Pancreas (tissue), 10 donors: ENCODE measurements at regions not wholly inside any gene's neighbourhood (a gene's known extent, or its start where the extent isn't known, plus 50 kb on each side); places are given as distances from the start of the nearest gene placed in this dataset.

ENCODE experiments used
- ATAC-seq, 4 donors: fragments of 200-7000 bp; cut with Tn5 transposase; one replicate each; pipeline versions ENCODE4 v1.8.0 to v1.9.1; 2020; ENCODE audit warnings: mild to moderate bottlenecking in 4 of 4, moderate library complexity in 4 of 4
- DNase-seq, 6 donors: peaks; one replicate each; pipeline ENCODE4 v3.0.0-alpha.2; 2020
- FAIRE-seq: peaks from 2 replicates; lab custom pipeline; 2012; peaks lifted over from hg19 to GRCh38; lab: Jason Lieb, UNC
- H3K27ac ChIP-seq, 4 donors: fragments of 200-600 bp; sonication (generic); 1 replicate in 3 of 4; 2 replicates in 1 of 4; pipeline versions ENCODE4 v1.5.0 to v1.8.0; 2020
- H3K27me3 ChIP-seq, 4 donors: fragments of 200-600 bp; one replicate each; pipeline ENCODE4 v1.8.0; 2021
- H3K36me3 ChIP-seq, 3 donors: fragments of 200-600 bp; sonication (generic) in 1 of 3; one replicate each; pipeline versions ENCODE4 v1.5.0 to v1.8.0; 2020 to 2021
- H3K4me1 ChIP-seq, 3 donors: fragments of 200-600 bp; one replicate each; pipeline ENCODE4 v1.8.0; 2021
- H3K4me3 ChIP-seq, 4 donors: fragments of 200-600 bp; sonication (generic) in 2 of 4; one replicate each; pipeline versions ENCODE4 v1.5.0 to v1.8.0; 2020 to 2021
- H3K9me3 ChIP-seq, 4 donors: fragments of 200-600 bp; one replicate each; pipeline ENCODE4 v1.8.0; 2021
- CTCF ChIP-seq, 4 donors: fragments of 200-600 bp; sonication (generic) in 3 of 4; IDR thresholded peaks; one replicate each; pipeline versions ENCODE4 v1.5.0 to v1.8.0; 2021; ENCODE audit warnings: antibody characterized with exemption in 4 of 4
- WGBS, 2 donors: extraction: QIAGEN DNeasy Blood & Tissue Kit; methylation state at CpG; one replicate each; pipeline ENCODE4 v1.1.7; 2013; 5-methylcytosine and 5-hydroxymethylcytosine counted together
- intact Hi-C, 3 donors: fragments of 100-400 bp; cut with DNase I; formaldehyde crosslinking; loops; one replicate each; pipeline versions ENCODE4 v1.11.1 to v1.14.2; 2022
- donor health status: healthy with polysubstance abuse.
- donor health status: DM: no; HTN: no; CAD: no; lungs with moderate emphysema.
- donor health status: DM: no; HTN: no; CAD: no.
- donor health status: control.
- donor health status: control.
- donor health status: Bipolar disorder and iron deficiency.
- donor health status: DM: yes; HTN: yes; CAD: no.
- donor health status: DM: no; HTN: no; CAD: no.
- donor health status: DM: no; HTN: no; CAD: no.
- donor health status: DM: yes; HTN: yes; CAD: no.

- Histone ChIP-seq H3K9me3 (no peaks in the 10 kb centered on the region), H3K27ac (peak overlapping the region in 3 of 4 donors; percentile 7 to 69 (median 43)), H3K27me3 (no peaks in the 10 kb centered on the region), H3K4me3 (no peak overlapping the region), H3K36me3 (no peaks in the 10 kb centered on the region), H3K4me1 (peaks cover 21 to 30% (median 28%) of the 10 kb centered on the region in 3 donors)
- intact Hi-C loops = no loop called here
- DNase-seq (peak in 1 of 6 donors; percentile 32), ATAC-seq (peak; percentile 21 to 26 (median 25)), FAIRE-seq (no peak)
- TF ChIP-seq CTCF (IDR thresholded peaks at IDR 0.05) = no peak
- 18 to 23% methylated on average over 9 of the region's 9 CpGs for WGBS, 2 donors
Observed at GRCh38 chr18:21998486-21998885, 170.9 kb upstream of the GATA6 start.

GRCh38 chr18:22001912-22002487 lies 167.4 kb upstream of the GATA6 start:
- DNase-seq = no peak
- Histone ChIP-seq H3K4me1 (peaks cover 21 to 29% (median 22%) of the 10 kb centered on the region in 3 donors), H3K27ac (peak overlapping the region in 2 of 4 donors; percentile 59 to 72), H3K4me3 (no peak overlapping the region), H3K36me3 (no peaks in the 10 kb centered on the region), H3K27me3 (no peaks in the 10 kb centered on the region), H3K9me3 (no peaks in the 10 kb centered on the region)
- intact Hi-C loops = loop anchor here in 1 of 3 donors (10.0 kb wide), 1 partner anchor 163 kb away; the partner anchor contains the start of gene GATA6
- no peak for TF ChIP-seq CTCF (IDR thresholded peaks at IDR 0.05)
- 49 to 55% methylated on average over 25 of the region's 25 CpGs for WGBS, 2 donors
- peak in 3 of 4 donors; percentile 33 to 49 (median 33) for ATAC-seq
- FAIRE-seq = no peak

GRCh38 chr18:22005191-22005841 lies 164.1 kb upstream of the GATA6 start:
- TF ChIP-seq CTCF (IDR thresholded peaks at IDR 0.05) = no peak
- peak in 3 of 4 donors; percentile 10 to 26 (median 20) for ATAC-seq
- H3K4me1 ChIP-seq = peaks cover 6 to 15% (median 8%) of the 10 kb centered on the region in 3 donors
- H3K27ac ChIP-seq = peak overlapping the region in 2 of 4 donors; percentile 55 to 60
- no peak for DNase-seq
- H3K36me3 ChIP-seq = no peaks in the 10 kb centered on the region
- FAIRE-seq = no peak
- intact Hi-C loops = loop anchor here in 1 of 3 donors (10.0 kb wide), 1 partner anchor 159 kb away; the partner anchor contains the start of gene GATA6
- no peaks in the 10 kb centered on the region for H3K27me3 ChIP-seq
- H3K9me3 ChIP-seq = no peaks in the 10 kb centered on the region
- 42 to 54% methylated on average over 4 of the region's 4 CpGs for WGBS, 2 donors
- no peak overlapping the region for H3K4me3 ChIP-seq

GRCh38 chr18:22006458-22006857 lies 162.9 kb upstream of the GATA6 start:
- no peaks in the 10 kb centered on the region for H3K9me3 ChIP-seq
- no peak for FAIRE-seq
- peak; percentile 49 to 79 (median 64) for ATAC-seq
- 23% methylated on average over 2 of the region's 2 CpGs for WGBS, 2 donors
- DNase-seq = no peak
- intact Hi-C loops = loop anchor here in 1 of 3 donors (10.0 kb wide), 1 partner anchor 158 kb away; the partner anchor contains the start of gene GATA6
- H3K36me3 ChIP-seq = no peaks in the 10 kb centered on the region
- no peak overlapping the region for H3K4me3 ChIP-seq
- TF ChIP-seq CTCF (IDR thresholded peaks at IDR 0.05) = no peak
- H3K4me1 ChIP-seq = peaks cover 6 to 15% (median 8%) of the 10 kb centered on the region in 3 donors
- no peaks in the 10 kb centered on the region for H3K27me3 ChIP-seq
- H3K27ac ChIP-seq = peak overlapping the region in 2 of 4 donors; percentile 55 to 60
